CD14-positive monocyte (primary cell): ENCODE measurements at regions not wholly inside any gene's neighbourhood (a gene's known extent, or its start where the extent isn't known, plus 50 kb on each side); places are given as distances from the start of the nearest gene placed in this dataset.

ENCODE experiments used
- DNase-seq, 3 donors: peaks; one replicate each; pipeline ENCODE4 v3.0.0-alpha.2; 2011 to 2022
- H2AFZ ChIP-seq: 2 replicates; pipeline ENCODE4 v1.6.0; 2012; ENCODE audit warnings: mild to moderate bottlenecking, low read depth, low read length, inconsistent platforms; ENCODE audit not compliant: insufficient read depth, poor library complexity, severe bottlenecking
- H3K27ac ChIP-seq, 2 donors: 1 replicate in 1 of 2; 2 replicates in 1 of 2; pipeline ENCODE4 v1.5.1; 2012 to 2013; ENCODE audit warnings: low read length in 2 of 2, control low read depth in 1 of 2, inconsistent platforms in 1 of 2, low read depth in 1 of 2, mild to moderate bottlenecking in 1 of 2
- H3K27me3 ChIP-seq, 2 donors: one replicate each; pipeline versions ENCODE4 v1.6.0 to v1.6.1; 2011 to 2013; ENCODE audit warnings: low read length in 2 of 2; ENCODE audit not compliant: control insufficient read depth in 2 of 2, insufficient read depth in 2 of 2
- H3K36me3 ChIP-seq, 2 donors: replicated peaks in 1 of 2; 1 replicate in 1 of 2; 2 replicates in 1 of 2; pipeline versions ENCODE4 v1.5.1 to v1.6.1; 2012 to 2013; ENCODE audit warnings: low read length in 2 of 2, control low read depth in 1 of 2, inconsistent platforms in 1 of 2, mild to moderate bottlenecking in 1 of 2; ENCODE audit not compliant: insufficient read depth in 2 of 2, control insufficient read depth in 1 of 2
- H3K4me1 ChIP-seq, 2 donors: 1 replicate in 1 of 2; 2 replicates in 1 of 2; pipeline versions ENCODE4 v1.5.1 to v1.6.1; 2012 to 2013; ENCODE audit warnings: low read length in 2 of 2, control low read depth in 1 of 2, inconsistent platforms in 1 of 2, mild to moderate bottlenecking in 1 of 2, moderate library complexity in 1 of 2; ENCODE audit not compliant: insufficient read depth in 2 of 2, control insufficient read depth in 1 of 2
- H3K4me2 ChIP-seq: replicated peaks from 2 replicates; pipeline ENCODE3; 2012; ENCODE audit warnings: low read length, moderate library complexity, mild to moderate bottlenecking; ENCODE audit not compliant: poor library complexity, severe bottlenecking; ENCODE audit errors: extremely low read depth
- H3K4me3 ChIP-seq, 3 experiments: fragments of 200-600 bp in 1 of 3; sonication (generic) in 1 of 3; replicated peaks in 1 of 3; 1 replicate in 2 of 3; 2 replicates in 1 of 3; pipeline ENCODE4 v1.5.1; 2011 to 2013; ENCODE audit warnings: low read length in 3 of 3, mild to moderate bottlenecking in 3 of 3, control low read depth in 2 of 3, low read depth in 2 of 3, inconsistent platforms in 1 of 3, moderate library complexity in 1 of 3
- H3K79me2 ChIP-seq: 2 replicates; pipeline ENCODE4 v1.6.0; 2012; ENCODE audit warnings: mild to moderate bottlenecking, control low read depth, inconsistent platforms, low read length, moderate library complexity; ENCODE audit not compliant: insufficient read depth
- H3K9ac ChIP-seq: 2 replicates; pipeline ENCODE4 v1.6.0; 2017; ENCODE audit warnings: low read length, mild to moderate bottlenecking; ENCODE audit not compliant: insufficient read depth, poor library complexity, severe bottlenecking
- H3K9me3 ChIP-seq, 2 donors: replicated peaks in 1 of 2; 1 replicate in 1 of 2; 2 replicates in 1 of 2; pipeline versions ENCODE4 v1.5.1 to v1.6.1; 2012 to 2013; ENCODE audit warnings: low read length in 2 of 2, control low read depth in 1 of 2; ENCODE audit not compliant: control insufficient read depth in 1 of 2, insufficient read depth in 1 of 2
- H4K20me1 ChIP-seq: 2 replicates; pipeline ENCODE4 v1.6.0; 2012; ENCODE audit warnings: mild to moderate bottlenecking, low read length, control low read depth, moderate library complexity; ENCODE audit not compliant: insufficient read depth
- H3K27ac Mint-ChIP-seq, 7 donors: one replicate each; pipeline ENCODE4 v1.8.0; 2020; ENCODE audit warnings: mild to moderate bottlenecking in 7 of 7, mixed read lengths in 7 of 7, moderate library complexity in 6 of 7, inconsistent platforms in 2 of 7
- H3K27me3 Mint-ChIP-seq, 3 donors: one replicate each; pipeline ENCODE4 v1.8.0; 2021 to 2022; ENCODE audit warnings: low read depth in 3 of 3, mild to moderate bottlenecking in 3 of 3, mixed read lengths in 3 of 3, moderate library complexity in 3 of 3, inconsistent platforms in 1 of 3
- H3K36me3 Mint-ChIP-seq, 2 donors: one replicate each; pipeline ENCODE4 v1.8.0; 2020; ENCODE audit warnings: mixed read lengths in 2 of 2, inconsistent platforms in 1 of 2, mild to moderate bottlenecking in 1 of 2
- H3K4me1 Mint-ChIP-seq: one replicate; pipeline ENCODE4 v1.8.0; 2020; ENCODE audit warnings: mild to moderate bottlenecking, mixed read lengths
- H3K4me3 Mint-ChIP-seq, 2 donors: one replicate each; pipeline ENCODE4 v1.8.0; 2020; ENCODE audit warnings: mild to moderate bottlenecking in 2 of 2, mixed read lengths in 2 of 2, moderate library complexity in 1 of 2
- H3K9me3 Mint-ChIP-seq, 7 donors: one replicate each; pipeline ENCODE4 v1.8.0; 2020 to 2022; ENCODE audit warnings: mixed read lengths in 7 of 7, mild to moderate bottlenecking in 6 of 7, moderate library complexity in 6 of 7, inconsistent platforms in 2 of 7
- CTCF ChIP-seq: fragments of 200-600 bp; IDR thresholded peaks from one replicate; pipeline ENCODE4 v1.8.0; 2022; ENCODE audit warnings: antibody characterized with exemption, mild to moderate bottlenecking
- WGBS: methylation state at CpG from one replicate; pipeline ENCODE4 v1.1.5; 2013; ENCODE audit warnings: missing lambda C conversion rate; ENCODE audit not compliant: insufficient coverage; 5-methylcytosine and 5-hydroxymethylcytosine counted together
- intact Hi-C, 2 donors: fragments of 100-400 bp; cut with micrococcal nuclease; formaldehyde crosslinking; loops; one replicate each; pipeline versions ENCODE4 v1.15.0 to v1.15.1; 2023

GRCh38 chr1:198087831-198088230, 69.0 kb upstream of the NEK7 start:
- Mint-ChIP-seq H3K27ac (no peak overlapping the region), H3K36me3 (no peaks in the 10 kb centered on the region), H3K27me3 (peaks cover 0 to 2% (median 0%) of the 10 kb centered on the region in 3 donors), H3K4me3 (no peak overlapping the region), H3K4me1 (peaks cover 6% of the 10 kb centered on the region), H3K9me3 (peaks cover 0 to 3% (median 0%) of the 10 kb centered on the region in 7 donors)
- H3K9me3 ChIP-seq = no peaks in the 10 kb centered on the region
- no peaks in the 10 kb centered on the region for H3K4me1 ChIP-seq
- H3K27me3 ChIP-seq = no peaks in the 10 kb centered on the region
- no peak overlapping the region for H3K4me3 ChIP-seq
- WGBS = 100% methylated on average over 1 of the region's 1 CpG
- intact Hi-C loops = no loop called here
- no peak overlapping the region for H3K9ac ChIP-seq
- no peak for DNase-seq
- TF ChIP-seq CTCF = no peak
- H3K27ac ChIP-seq = no peak overlapping the region
- no peaks in the 10 kb centered on the region for H3K79me2 ChIP-seq
- H4K20me1 ChIP-seq = no peaks in the 10 kb centered on the region
- H3K4me2 ChIP-seq = no peak overlapping the region
- no peaks in the 10 kb centered on the region for H3K36me3 ChIP-seq
- H2AFZ ChIP-seq = no peak overlapping the region

GRCh38 chr1:198088360-198089071, 68.3 kb upstream of the NEK7 start:
- H4K20me1 ChIP-seq = no peaks in the 10 kb centered on the region
- H3K36me3 Mint-ChIP-seq = no peaks in the 10 kb centered on the region
- H2AFZ ChIP-seq = peak overlapping the region; percentile 26
- no peak for DNase-seq
- no peaks in the 10 kb centered on the region for H3K27me3 ChIP-seq
- H3K27me3 Mint-ChIP-seq = peaks cover 0 to 2% (median 0%) of the 10 kb centered on the region in 3 donors
- peaks cover 0 to 3% (median 0%) of the 10 kb centered on the region in 7 donors for H3K9me3 Mint-ChIP-seq
- no peak overlapping the region for H3K27ac ChIP-seq
- intact Hi-C loops = no loop called here
- 46% methylated on average over 2 of the region's 4 CpGs for WGBS
- H3K27ac Mint-ChIP-seq = peak overlapping the region in 2 of 7 donors; percentile 15 to 28
- no peaks in the 10 kb centered on the region for H3K9me3 ChIP-seq
- no peak overlapping the region for H3K9ac ChIP-seq
- H3K4me3 ChIP-seq = no peak overlapping the region
- H3K36me3 ChIP-seq = no peaks in the 10 kb centered on the region
- H3K4me1 Mint-ChIP-seq = peaks cover 6% of the 10 kb centered on the region
- no peaks in the 10 kb centered on the region for H3K4me1 ChIP-seq
- no peaks in the 10 kb centered on the region for H3K79me2 ChIP-seq
- peak; percentile 67 for TF ChIP-seq CTCF
- no peak overlapping the region for H3K4me3 Mint-ChIP-seq
- H3K4me2 ChIP-seq = no peak overlapping the region
